ENCODE measurements at regions not wholly inside any gene's neighbourhood (a gene's known extent, or its start where the extent isn't known, plus 50 kb on each side); places are given as distances from the start of the nearest gene placed in this dataset.

GRCh38 chr6:155638200-155638599 is 182.6 kb upstream of the NOX3 start (continued):
- no peak for TF ChIP-seq ZNF462 (CRISPR knock-in tag; IDR thresholded peaks at IDR 0.05)
- TF ChIP-seq ETS1 (IDR thresholded peaks at IDR 0.05) = no peak
- TF ChIP-seq JUNB (IDR thresholded peaks at IDR 0.05; ENCODE audit: unreplicated experiment) = no peak
- no peak for TF ChIP-seq POLR2AphosphoS5 (IDR thresholded peaks at IDR 0.05; ENCODE audit: low read depth)
- no peak for TF ChIP-seq CTCF (conservative IDR thresholded peaks at IDR 0.05; ENCODE audit: low read depth in 2 of 2)
- TF ChIP-seq NANOG (IDR thresholded peaks at IDR 0.05; ENCODE audit: borderline replicate concordance) = no peak
- no peak for TF ChIP-seq EZH2 (IDR thresholded peaks at IDR 0.05; ENCODE audit: low read depth, unreplicated experiment)

Measured in GM23338 (cell line).